ENCODE measurements at regions not wholly inside any gene's neighbourhood (a gene's known extent, or its start where the extent isn't known, plus 50 kb on each side); places are given as distances from the start of the nearest gene placed in this dataset.
A peak's percentile ranks its signal among the peaks of the same experiment; 100 is the strongest.

GRCh38 chr15:31433091-31433490, 106.5 kb downstream of the KLF13 start:
- H3K27me3 Mint-ChIP-seq (ENCODE audit: low read depth): peaks cover 4% of the 10 kb centered on the region
- TF ChIP-seq CTCF (conservative IDR thresholded peaks at IDR 0.05): no peak
- H3K4me1 Mint-ChIP-seq: peaks cover 11% of the 10 kb centered on the region
- H3K4me3 Mint-ChIP-seq: no peak overlapping the region
- H3K27ac Mint-ChIP-seq (ENCODE audit: unreplicated experiment): no peak overlapping the region
- no peaks in the 10 kb centered on the region for H3K9me3 Mint-ChIP-seq
- no peaks in the 10 kb centered on the region for H3K36me3 Mint-ChIP-seq (ENCODE audit: low read depth)
- DNase-seq (ENCODE audit: low read depth, low spot score): no peak

- DNase-seq (ENCODE audit: low read depth, low spot score): no peak
- TF ChIP-seq CTCF (conservative IDR thresholded peaks at IDR 0.05): no peak
- Mint-ChIP-seq H3K4me1 (peaks cover 11% of the 10 kb centered on the region), H3K27ac (ENCODE audit: unreplicated experiment) (no peak overlapping the region), H3K9me3 (no peaks in the 10 kb centered on the region), H3K36me3 (ENCODE audit: low read depth) (no peaks in the 10 kb centered on the region), H3K4me3 (no peak overlapping the region), H3K27me3 (ENCODE audit: low read depth) (peaks cover 4% of the 10 kb centered on the region)
Measured at GRCh38 chr15:31433574-31433973, 106.9 kb downstream of the KLF13 start.

- Mint-ChIP-seq H3K4me3 (no peak overlapping the region), H3K4me1 (peaks cover 11% of the 10 kb centered on the region), H3K27ac (ENCODE audit: unreplicated experiment) (no peak overlapping the region), H3K36me3 (ENCODE audit: low read depth) (no peaks in the 10 kb centered on the region), H3K9me3 (no peaks in the 10 kb centered on the region), H3K27me3 (ENCODE audit: low read depth) (peaks cover 4% of the 10 kb centered on the region)
- DNase-seq (ENCODE audit: low read depth, low spot score): no peak
- no peak for TF ChIP-seq CTCF (conservative IDR thresholded peaks at IDR 0.05)
Measured at GRCh38 chr15:31434275-31434587, 107.6 kb downstream of the KLF13 start.

GRCh38 chr15:31434588-31435260, 108.1 kb downstream of the KLF13 start:
- TF ChIP-seq CTCF (conservative IDR thresholded peaks at IDR 0.05): no peak
- peak overlapping the region; percentile 5 for H3K4me3 Mint-ChIP-seq
- peaks cover 11% of the 10 kb centered on the region for H3K4me1 Mint-ChIP-seq
- DNase-seq (ENCODE audit: low read depth, low spot score): no peak
- H3K9me3 Mint-ChIP-seq: no peaks in the 10 kb centered on the region
- peaks cover 4% of the 10 kb centered on the region for H3K27me3 Mint-ChIP-seq (ENCODE audit: low read depth)
- no peaks in the 10 kb centered on the region for H3K36me3 Mint-ChIP-seq (ENCODE audit: low read depth)
- no peak overlapping the region for H3K27ac Mint-ChIP-seq (ENCODE audit: unreplicated experiment)

GRCh38 chr15:31435261-31435911, 108.8 kb downstream of the KLF13 start:
- peak; percentile 58 for TF ChIP-seq CTCF (conservative IDR thresholded peaks at IDR 0.05)
- Mint-ChIP-seq H3K27me3 (ENCODE audit: low read depth) (peaks cover 4% of the 10 kb centered on the region), H3K9me3 (no peaks in the 10 kb centered on the region), H3K27ac (ENCODE audit: unreplicated experiment) (no peak overlapping the region), H3K4me1 (peaks cover 11% of the 10 kb centered on the region), H3K4me3 (peak overlapping the region; percentile 5), H3K36me3 (ENCODE audit: low read depth) (no peaks in the 10 kb centered on the region)
- peak; percentile 55 for DNase-seq (ENCODE audit: low read depth, low spot score)

Data from neural crest cell (in vitro differentiated cells).